Gastroesophageal sphincter (tissue), 3 donors: ENCODE measurements at regions not wholly inside any gene's neighbourhood (a gene's known extent, or its start where the extent isn't known, plus 50 kb on each side); places are given as distances from the start of the nearest gene placed in this dataset.

Source experiments
- CTCF ChIP-seq, 4 experiments: fragments of 200-600 bp in 2 of 4; fragments of 450-650 bp in 2 of 4; sonication (generic) in 1 of 4; IDR thresholded peaks; one replicate each; pipeline ENCODE4 v1.5.1; 2017 to 2019; ENCODE audit warnings: antibody characterized with exemption in 4 of 4, mild to moderate bottlenecking in 2 of 4, moderate library complexity in 2 of 4
- POLR2A ChIP-seq, 2 donors: fragments of 450-650 bp; IDR thresholded peaks; one replicate each; pipeline ENCODE4 v1.6.1; 2017; ENCODE audit warnings: antibody characterized with exemption in 2 of 2, mild to moderate bottlenecking in 2 of 2, moderate library complexity in 1 of 2

GRCh38 chr14:44782775-44783238 lies 178.9 kb downstream of the KLHL28 start:
- TF ChIP-seq CTCF (IDR thresholded peaks at IDR 0.05) = no peak
- no peak for TF ChIP-seq POLR2A (IDR thresholded peaks at IDR 0.05)
